AG04450 (cell line): ENCODE measurements at regions not wholly inside any gene's neighbourhood (a gene's known extent, or its start where the extent isn't known, plus 50 kb on each side); places are given as distances from the start of the nearest gene placed in this dataset.

ENCODE experiments used
- CTCF ChIA-PET: fragments of 300-600, 350-600 bp; formaldehyde crosslinking; extraction: SDS; loops from one replicate; lab custom pipeline; 2022; ENCODE audit warnings: antibody characterized with exemption, inconsistent platforms; lab: Charles Lee
- POLR2A ChIA-PET: fragments of 350-600 bp; formaldehyde crosslinking; extraction: SDS; loops from one replicate; lab custom pipeline; 2021; ENCODE audit warnings: antibody characterized with exemption, inconsistent platforms; lab: Yijun Ruan, JAX
- DNase-seq: peaks from one replicate; pipeline ENCODE4 v3.0.0-alpha.2; 2011; ENCODE audit warnings: low read depth, low spot score
- H3K27ac ChIP-seq: one replicate; pipeline ENCODE4 v1.5.1; 2012; ENCODE audit warnings: low read depth, low read length, control low read depth
- H3K27me3 ChIP-seq: one replicate; pipeline ENCODE4 v1.6.0; 2012; ENCODE audit warnings: low read length; ENCODE audit not compliant: control insufficient read depth, insufficient read depth
- H3K4me3 ChIP-seq: 2 replicates; pipeline ENCODE4 v1.5.1; 2011; ENCODE audit warnings: mild to moderate bottlenecking, low read depth, low read length, control low read depth
- H3K9me3 ChIP-seq: 2 replicates; pipeline ENCODE4 v1.5.1; 2012; ENCODE audit warnings: low read length; ENCODE audit not compliant: control insufficient read depth, insufficient read depth
- CTCF ChIP-seq: IDR thresholded peaks from 2 replicates; pipeline ENCODE4 v1.5.1; 2011; ENCODE audit warnings: low read depth, low read length, control low read depth, inconsistent platforms

DNA sequence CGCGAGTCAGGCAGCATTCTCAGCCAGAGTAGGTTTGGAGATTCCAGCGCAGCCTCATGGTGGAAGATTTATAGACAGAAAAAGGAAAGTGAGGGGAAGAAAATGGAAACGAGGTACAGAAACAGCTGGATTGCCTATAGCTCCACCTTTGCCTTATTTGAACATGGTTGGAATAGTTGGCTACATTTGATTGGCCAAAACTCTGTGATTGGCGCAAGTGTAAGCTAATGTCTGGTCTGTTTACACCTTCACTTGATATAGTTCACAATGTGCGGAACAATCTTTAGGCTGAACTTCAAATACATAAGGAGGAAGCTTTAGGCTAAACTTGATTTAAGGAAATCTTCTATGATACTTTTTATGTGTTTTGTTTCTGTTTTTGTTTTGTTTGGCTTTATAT, 1191.9 kb downstream of the NSUN3 start:
- H3K4me3 ChIP-seq: no peak overlapping the region
- peaks cover 5% of the 10 kb centered on the region for H3K9me3 ChIP-seq
- ChIA-PET POLR2A (no interaction called here), CTCF (no interaction called here)
- no peak overlapping the region for H3K27ac ChIP-seq
- DNase-seq: no peak
- TF ChIP-seq CTCF: no peak
- H3K27me3 ChIP-seq: no peaks in the 10 kb centered on the region

- DNase-seq: no peak
- ChIA-PET POLR2A (no interaction called here), CTCF (no interaction called here)
- TF ChIP-seq CTCF: no peak
- no peaks in the 10 kb centered on the region for H3K9me3 ChIP-seq
- H3K27ac ChIP-seq: no peak overlapping the region
- no peaks in the 10 kb centered on the region for H3K27me3 ChIP-seq
- no peak overlapping the region for H3K4me3 ChIP-seq
Observed at GRCh38 chr3:95265129-95265528, 1202.3 kb downstream of the NSUN3 start.

DNA sequence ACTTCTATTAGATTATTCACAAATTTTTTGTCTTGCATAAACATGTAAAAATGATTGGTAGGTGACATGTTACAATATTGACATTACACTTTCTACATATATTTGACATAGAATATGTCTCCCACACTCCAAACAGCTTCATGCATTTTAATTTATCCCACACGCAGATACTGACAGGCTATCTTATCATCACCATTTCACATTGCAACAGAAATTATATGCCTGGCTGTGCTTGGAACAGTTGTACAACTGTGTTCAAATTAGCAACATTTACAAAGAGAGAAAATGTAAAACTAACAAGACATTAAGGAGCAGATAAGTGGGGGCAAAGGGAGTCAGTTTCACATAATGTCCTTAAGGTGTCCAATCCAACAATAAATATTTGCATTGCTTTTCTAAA, 1208.5 kb downstream of the NSUN3 start:
- no peak overlapping the region for H3K4me3 ChIP-seq
- H3K27ac ChIP-seq: no peak overlapping the region
- no peaks in the 10 kb centered on the region for H3K27me3 ChIP-seq
- DNase-seq: no peak
- no peaks in the 10 kb centered on the region for H3K9me3 ChIP-seq
- ChIA-PET CTCF (no interaction called here), POLR2A (no interaction called here)
- TF ChIP-seq CTCF: no peak

DNA sequence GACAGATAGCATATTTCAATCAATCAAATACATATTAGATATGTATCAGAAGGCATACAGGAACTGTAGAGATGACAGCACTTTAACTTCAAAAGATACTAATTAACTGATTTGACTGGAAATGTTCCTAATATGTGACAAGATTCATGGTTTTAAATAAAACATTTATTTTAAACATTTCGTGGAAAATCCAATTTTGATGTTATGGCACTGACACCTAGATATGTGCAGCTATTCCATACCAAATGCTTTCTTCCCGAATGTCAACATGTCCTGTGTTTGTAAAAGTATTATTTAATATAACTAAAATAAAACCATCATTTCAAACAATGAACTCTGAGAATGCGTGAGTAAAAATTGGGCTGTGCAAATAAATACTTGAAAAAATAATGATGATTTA, 1209.3 kb downstream of the NSUN3 start:
- DNase-seq: no peak
- no peak for TF ChIP-seq CTCF
- ChIA-PET POLR2A (no interaction called here), CTCF (no interaction called here)
- no peaks in the 10 kb centered on the region for H3K27me3 ChIP-seq
- H3K9me3 ChIP-seq: no peaks in the 10 kb centered on the region
- no peak overlapping the region for H3K27ac ChIP-seq
- no peak overlapping the region for H3K4me3 ChIP-seq

GRCh38 chr3:95272781-95273180, 1209.9 kb downstream of the NSUN3 start:
- POLR2A ChIA-PET: no interaction called here
- no peak overlapping the region for H3K4me3 ChIP-seq
- no peak overlapping the region for H3K27ac ChIP-seq
- H3K9me3 ChIP-seq: no peaks in the 10 kb centered on the region
- CTCF ChIA-PET: no interaction called here
- H3K27me3 ChIP-seq: no peaks in the 10 kb centered on the region
- TF ChIP-seq CTCF: no peak
- no peak for DNase-seq
